ENCODE measurements at regions not wholly inside any gene's neighbourhood (a gene's known extent, or its start where the extent isn't known, plus 50 kb on each side); places are given as distances from the start of the nearest gene placed in this dataset.
"Not testable (repeated sequence)": the region's sequence is repeated elsewhere in the genome, so short reads cannot be mapped to it uniquely, and the experiment has no call there.

GRCh38 chr4:14000091-14000814 is 372.7 kb upstream of the BOD1L1 start:
- H3K4me1 ChIP-seq (ENCODE audit: control insufficient read depth in 1 of 2, insufficient read depth in 2 of 2, low read length in 2 of 2), result no peaks in the 10 kb centered on the region
- H3K36me3 ChIP-seq (ENCODE audit: control insufficient read depth in 1 of 2, insufficient read depth in 2 of 2, low read length in 2 of 2), result no peaks in the 10 kb centered on the region
- H3K9ac ChIP-seq (ENCODE audit: low read depth in 1 of 2, low read length in 2 of 2), result no peak overlapping the region
- H3K27me3 ChIP-seq (ENCODE audit: control insufficient read depth in 1 of 2, insufficient read depth in 2 of 2, low read length in 2 of 2), result no peaks in the 10 kb centered on the region
- peaks cover 9 to 15% of the 10 kb centered on the region in 2 donors for H3K9me3 ChIP-seq (ENCODE audit: control insufficient read depth in 1 of 2, low read length in 2 of 2)
- H3K27ac ChIP-seq (ENCODE audit: low read depth, low read length), result no peak overlapping the region
- H3K4me3 ChIP-seq (ENCODE audit: low read depth in 1 of 2, low read length in 2 of 2), result no peak overlapping the region

GRCh38 chr4:14002331-14002730 is 374.8 kb upstream of the BOD1L1 start:
- not testable (repeated sequence) for H3K27ac ChIP-seq (ENCODE audit: low read depth, low read length); H3K4me3 ChIP-seq (ENCODE audit: low read depth in 1 of 2, low read length in 2 of 2); H3K36me3 ChIP-seq (ENCODE audit: control insufficient read depth in 1 of 2, insufficient read depth in 2 of 2, low read length in 2 of 2); H3K9ac ChIP-seq (ENCODE audit: low read depth in 1 of 2, low read length in 2 of 2); H3K4me1 ChIP-seq (ENCODE audit: control insufficient read depth in 1 of 2, insufficient read depth in 2 of 2, low read length in 2 of 2); H3K27me3 ChIP-seq (ENCODE audit: control insufficient read depth in 1 of 2, insufficient read depth in 2 of 2, low read length in 2 of 2)
- peaks cover 9 to 15% of the 10 kb centered on the region in 2 donors for H3K9me3 ChIP-seq (ENCODE audit: control insufficient read depth in 1 of 2, low read length in 2 of 2)

- Histone ChIP-seq H3K4me1 (ENCODE audit: control insufficient read depth in 1 of 2, insufficient read depth in 2 of 2, low read length in 2 of 2) (peaks cover 0 to 9% of the 10 kb centered on the region in 2 donors), H3K4me3 (ENCODE audit: low read depth in 1 of 2, low read length in 2 of 2) (no peak overlapping the region), H3K9me3 (ENCODE audit: control insufficient read depth in 1 of 2, low read length in 2 of 2) (no peaks in the 10 kb centered on the region), H3K27ac (ENCODE audit: low read depth, low read length) (no peak overlapping the region), H3K36me3 (ENCODE audit: control insufficient read depth in 1 of 2, insufficient read depth in 2 of 2, low read length in 2 of 2) (no peaks in the 10 kb centered on the region), H3K9ac (ENCODE audit: low read depth in 1 of 2, low read length in 2 of 2) (no peak overlapping the region), H3K27me3 (ENCODE audit: control insufficient read depth in 1 of 2, insufficient read depth in 2 of 2, low read length in 2 of 2) (no peaks in the 10 kb centered on the region)
Observed at GRCh38 chr4:14008494-14008893, 381.0 kb upstream of the BOD1L1 start.

GRCh38 chr4:14018191-14018853 is 390.8 kb upstream of the BOD1L1 start:
- no peak overlapping the region for H3K27ac ChIP-seq (ENCODE audit: low read depth, low read length)
- H3K27me3 ChIP-seq (ENCODE audit: control insufficient read depth in 1 of 2, insufficient read depth in 2 of 2, low read length in 2 of 2), result no peaks in the 10 kb centered on the region
- peaks cover 0 to 4% of the 10 kb centered on the region in 2 donors for H3K4me1 ChIP-seq (ENCODE audit: control insufficient read depth in 1 of 2, insufficient read depth in 2 of 2, low read length in 2 of 2)
- H3K36me3 ChIP-seq (ENCODE audit: control insufficient read depth in 1 of 2, insufficient read depth in 2 of 2, low read length in 2 of 2), result no peaks in the 10 kb centered on the region
- no peak overlapping the region for H3K9ac ChIP-seq (ENCODE audit: low read depth in 1 of 2, low read length in 2 of 2)
- no peak overlapping the region for H3K4me3 ChIP-seq (ENCODE audit: low read depth in 1 of 2, low read length in 2 of 2)
- peaks cover 0 to 7% of the 10 kb centered on the region in 2 donors for H3K9me3 ChIP-seq (ENCODE audit: control insufficient read depth in 1 of 2, low read length in 2 of 2)

- H3K9ac ChIP-seq (ENCODE audit: low read depth in 1 of 2, low read length in 2 of 2), result no peak overlapping the region
- H3K4me3 ChIP-seq (ENCODE audit: low read depth in 1 of 2, low read length in 2 of 2), result no peak overlapping the region
- peaks cover 5 to 12% of the 10 kb centered on the region in 2 donors for H3K4me1 ChIP-seq (ENCODE audit: control insufficient read depth in 1 of 2, insufficient read depth in 2 of 2, low read length in 2 of 2)
- H3K36me3 ChIP-seq (ENCODE audit: control insufficient read depth in 1 of 2, insufficient read depth in 2 of 2, low read length in 2 of 2), result no peaks in the 10 kb centered on the region
- no peaks in the 10 kb centered on the region for H3K9me3 ChIP-seq (ENCODE audit: control insufficient read depth in 1 of 2, low read length in 2 of 2)
- no peak overlapping the region for H3K27ac ChIP-seq (ENCODE audit: low read depth, low read length)
- H3K27me3 ChIP-seq (ENCODE audit: control insufficient read depth in 1 of 2, insufficient read depth in 2 of 2, low read length in 2 of 2), result no peaks in the 10 kb centered on the region
Observed at GRCh38 chr4:14022456-14022855, 394.9 kb upstream of the BOD1L1 start.

- H3K9me3 ChIP-seq (ENCODE audit: control insufficient read depth in 1 of 2, low read length in 2 of 2), result no peaks in the 10 kb centered on the region
- H3K36me3 ChIP-seq (ENCODE audit: control insufficient read depth in 1 of 2, insufficient read depth in 2 of 2, low read length in 2 of 2), result no peaks in the 10 kb centered on the region
- no peak overlapping the region for H3K9ac ChIP-seq (ENCODE audit: low read depth in 1 of 2, low read length in 2 of 2)
- peaks cover 5 to 12% of the 10 kb centered on the region in 2 donors for H3K4me1 ChIP-seq (ENCODE audit: control insufficient read depth in 1 of 2, insufficient read depth in 2 of 2, low read length in 2 of 2)
- no peak overlapping the region for H3K4me3 ChIP-seq (ENCODE audit: low read depth in 1 of 2, low read length in 2 of 2)
- no peaks in the 10 kb centered on the region for H3K27me3 ChIP-seq (ENCODE audit: control insufficient read depth in 1 of 2, insufficient read depth in 2 of 2, low read length in 2 of 2)
- no peak overlapping the region for H3K27ac ChIP-seq (ENCODE audit: low read depth, low read length)
Observed at GRCh38 chr4:14023036-14023435, 395.5 kb upstream of the BOD1L1 start.

- H3K27ac ChIP-seq (ENCODE audit: low read depth, low read length), result no peak overlapping the region
- H3K9me3 ChIP-seq (ENCODE audit: control insufficient read depth in 1 of 2, low read length in 2 of 2), result no peaks in the 10 kb centered on the region
- H3K9ac ChIP-seq (ENCODE audit: low read depth in 1 of 2, low read length in 2 of 2), result no peak overlapping the region
- H3K27me3 ChIP-seq (ENCODE audit: control insufficient read depth in 1 of 2, insufficient read depth in 2 of 2, low read length in 2 of 2), result no peaks in the 10 kb centered on the region
- H3K4me1 ChIP-seq (ENCODE audit: control insufficient read depth in 1 of 2, insufficient read depth in 2 of 2, low read length in 2 of 2), result peaks cover 5 to 12% of the 10 kb centered on the region in 2 donors
- no peaks in the 10 kb centered on the region for H3K36me3 ChIP-seq (ENCODE audit: control insufficient read depth in 1 of 2, insufficient read depth in 2 of 2, low read length in 2 of 2)
- H3K4me3 ChIP-seq (ENCODE audit: low read depth in 1 of 2, low read length in 2 of 2), result no peak overlapping the region
Observed at GRCh38 chr4:14023896-14024295, 396.4 kb upstream of the BOD1L1 start.

GRCh38 chr4:14025111-14025510 is 397.6 kb upstream of the BOD1L1 start:
- no peaks in the 10 kb centered on the region for H3K27me3 ChIP-seq (ENCODE audit: control insufficient read depth in 1 of 2, insufficient read depth in 2 of 2, low read length in 2 of 2)
- H3K4me3 ChIP-seq (ENCODE audit: low read depth in 1 of 2, low read length in 2 of 2), result no peak overlapping the region
- no peaks in the 10 kb centered on the region for H3K36me3 ChIP-seq (ENCODE audit: control insufficient read depth in 1 of 2, insufficient read depth in 2 of 2, low read length in 2 of 2)
- no peak overlapping the region for H3K9ac ChIP-seq (ENCODE audit: low read depth in 1 of 2, low read length in 2 of 2)
- H3K27ac ChIP-seq (ENCODE audit: low read depth, low read length), result no peak overlapping the region
- H3K4me1 ChIP-seq (ENCODE audit: control insufficient read depth in 1 of 2, insufficient read depth in 2 of 2, low read length in 2 of 2), result peaks cover 5 to 12% of the 10 kb centered on the region in 2 donors
- no peaks in the 10 kb centered on the region for H3K9me3 ChIP-seq (ENCODE audit: control insufficient read depth in 1 of 2, low read length in 2 of 2)

GRCh38 chr4:14025891-14026290 is 398.4 kb upstream of the BOD1L1 start:
- H3K4me1 ChIP-seq (ENCODE audit: control insufficient read depth in 1 of 2, insufficient read depth in 2 of 2, low read length in 2 of 2), result peaks cover 5 to 12% of the 10 kb centered on the region in 2 donors
- no peak overlapping the region for H3K27ac ChIP-seq (ENCODE audit: low read depth, low read length)
- H3K27me3 ChIP-seq (ENCODE audit: control insufficient read depth in 1 of 2, insufficient read depth in 2 of 2, low read length in 2 of 2), result no peaks in the 10 kb centered on the region
- H3K4me3 ChIP-seq (ENCODE audit: low read depth in 1 of 2, low read length in 2 of 2), result no peak overlapping the region
- H3K9ac ChIP-seq (ENCODE audit: low read depth in 1 of 2, low read length in 2 of 2), result no peak overlapping the region
- no peaks in the 10 kb centered on the region for H3K36me3 ChIP-seq (ENCODE audit: control insufficient read depth in 1 of 2, insufficient read depth in 2 of 2, low read length in 2 of 2)
- no peaks in the 10 kb centered on the region for H3K9me3 ChIP-seq (ENCODE audit: control insufficient read depth in 1 of 2, low read length in 2 of 2)

GRCh38 chr4:14028862-14029261 is 401.3 kb upstream of the BOD1L1 start:
- no peaks in the 10 kb centered on the region for H3K27me3 ChIP-seq (ENCODE audit: control insufficient read depth in 1 of 2, insufficient read depth in 2 of 2, low read length in 2 of 2)
- H3K9ac ChIP-seq (ENCODE audit: low read depth in 1 of 2, low read length in 2 of 2), result no peak overlapping the region
- no peaks in the 10 kb centered on the region for H3K9me3 ChIP-seq (ENCODE audit: control insufficient read depth in 1 of 2, low read length in 2 of 2)
- H3K27ac ChIP-seq (ENCODE audit: low read depth, low read length), result no peak overlapping the region
- H3K4me3 ChIP-seq (ENCODE audit: low read depth in 1 of 2, low read length in 2 of 2), result no peak overlapping the region
- peaks cover 4 to 5% of the 10 kb centered on the region in 2 donors for H3K4me1 ChIP-seq (ENCODE audit: control insufficient read depth in 1 of 2, insufficient read depth in 2 of 2, low read length in 2 of 2)
- no peaks in the 10 kb centered on the region for H3K36me3 ChIP-seq (ENCODE audit: control insufficient read depth in 1 of 2, insufficient read depth in 2 of 2, low read length in 2 of 2)

All from duodenal mucosa (tissue), 2 donors.